Mucosa of gallbladder (tissue), 1 donor: ENCODE measurements at regions not wholly inside any gene's neighbourhood (a gene's known extent, or its start where the extent isn't known, plus 50 kb on each side); places are given as distances from the start of the nearest gene placed in this dataset.

ENCODE experiments used
- DNase-seq: peaks from one replicate; pipeline ENCODE4 v3.0.0-alpha.2; 2020; ENCODE audit warnings: low spot score
- donor health status: DM: no; HTN: no; CAD: no.

DNA sequence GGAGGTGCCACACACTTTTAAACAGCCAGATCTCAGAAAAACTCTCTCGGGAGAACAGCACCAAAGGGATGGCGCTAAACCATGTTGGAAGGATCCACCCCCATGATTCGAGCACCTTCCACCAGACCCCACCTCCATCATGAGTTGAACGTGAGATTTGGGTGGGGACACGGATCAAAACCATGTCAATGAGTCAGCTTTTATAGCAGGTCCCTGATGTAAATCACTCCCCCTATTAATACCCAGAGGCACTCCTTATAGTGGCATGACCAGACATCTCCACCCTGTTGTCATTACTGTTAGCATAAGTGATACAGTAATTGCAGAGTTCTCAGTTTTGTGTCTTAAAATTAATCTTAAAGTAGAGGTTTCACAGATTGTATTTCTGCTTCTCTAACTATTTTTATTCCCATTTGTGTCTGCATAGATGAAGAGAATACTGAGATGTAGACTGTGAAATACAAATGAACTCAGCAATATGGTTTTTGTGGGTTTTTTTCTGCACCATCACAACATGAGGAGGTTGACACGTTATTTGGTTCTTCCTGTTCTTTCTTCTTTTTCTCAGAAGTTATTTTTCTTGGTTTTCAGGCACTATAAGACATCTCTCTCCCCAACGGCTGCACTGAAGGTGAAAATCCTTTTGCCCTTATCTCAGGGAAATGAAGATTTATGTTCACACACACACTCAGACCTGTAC lies 218.2 kb downstream of the ARL4C start:
- DNase-seq: no peak

GRCh38 chr2:234275515-234275914 lies 221.4 kb downstream of the ARL4C start:
- DNase-seq: no peak

DNA sequence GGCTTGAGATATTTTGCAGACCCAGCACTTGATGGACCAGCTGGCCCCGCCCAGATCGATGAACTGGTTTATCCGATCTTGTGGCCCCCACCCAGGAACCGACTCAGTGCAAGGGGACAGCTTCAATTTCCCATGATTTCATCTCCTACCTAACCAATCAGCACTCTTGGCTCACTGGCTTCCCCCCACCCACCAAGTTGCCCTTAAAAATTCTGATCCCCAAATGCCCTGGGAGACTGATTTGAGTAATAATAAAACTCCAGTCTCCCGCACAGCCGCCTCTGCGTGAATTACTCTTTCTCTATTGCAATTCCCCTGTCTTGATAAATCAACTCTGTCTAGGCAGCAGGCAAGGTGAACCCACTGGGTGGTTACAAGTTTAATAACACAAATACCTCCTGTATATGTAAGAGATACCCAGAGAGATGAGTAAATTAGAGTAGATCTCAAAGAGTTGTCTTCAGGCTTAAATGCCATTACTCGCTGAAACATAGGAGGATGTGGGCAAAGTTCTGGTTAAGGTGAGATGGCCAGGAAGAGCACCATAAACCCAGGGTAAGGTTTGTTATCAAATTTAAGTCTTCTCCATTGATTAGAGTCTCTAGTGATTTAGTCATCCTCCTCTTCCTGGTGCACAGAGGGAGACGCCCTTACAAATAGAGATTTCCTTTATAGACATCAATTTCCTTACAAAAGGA lies 222.8 kb downstream of the ARL4C start:
- DNase-seq: no peak

- DNase-seq: no peak
These were observed 221.8 kb downstream of the SPP2 start for GRCh38 chr2:234272069-234272850.

- no peak for DNase-seq
These were observed 220.8 kb downstream of the SPP2 start for GRCh38 chr2:234271338-234271737.

DNA sequence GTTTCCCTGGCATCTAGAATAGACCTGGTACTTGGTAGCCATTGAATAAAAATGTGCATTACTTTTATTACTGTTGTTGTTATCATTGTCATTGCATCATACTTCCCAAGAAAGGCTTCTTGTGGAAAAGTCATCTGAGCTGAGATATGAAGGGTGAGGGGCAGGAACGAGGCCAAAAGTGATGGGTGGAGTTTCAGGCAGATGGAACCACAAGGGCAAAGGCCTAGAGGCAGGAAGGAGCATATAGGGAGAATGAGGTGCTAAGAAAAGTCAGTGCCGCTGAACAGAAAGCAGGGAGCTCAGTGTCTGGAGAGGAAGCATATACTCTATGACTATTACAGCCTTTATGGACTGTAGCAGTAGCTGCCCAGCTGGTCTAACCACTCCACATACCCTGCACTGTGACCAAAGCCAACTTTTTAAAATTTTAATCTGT lies 219.3 kb downstream of the SPP2 start:
- DNase-seq: no peak

DNA sequence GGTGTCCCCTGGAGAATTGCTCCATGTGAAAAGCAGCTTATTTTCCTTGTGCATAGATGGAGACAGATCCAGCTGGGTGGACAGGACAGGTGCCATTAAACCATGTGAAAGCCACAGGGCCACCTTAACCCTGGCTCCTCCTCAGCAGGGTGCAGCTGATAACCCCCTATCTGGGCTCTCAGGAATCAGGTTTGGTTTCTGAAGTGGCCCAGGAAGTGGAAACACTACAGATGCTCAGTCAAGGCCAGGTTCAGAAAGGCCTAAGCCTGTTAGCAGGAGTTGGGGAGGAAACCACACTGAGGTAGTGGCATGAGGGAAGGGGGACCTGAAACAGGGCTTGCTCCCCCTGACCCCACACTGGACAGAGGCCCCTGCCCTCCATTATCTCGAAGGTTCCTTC lies 217.0 kb downstream of the SPP2 start:
- no peak for DNase-seq

- DNase-seq: no peak
These were observed 216.4 kb downstream of the SPP2 start for GRCh38 chr2:234266952-234267351.

DNA sequence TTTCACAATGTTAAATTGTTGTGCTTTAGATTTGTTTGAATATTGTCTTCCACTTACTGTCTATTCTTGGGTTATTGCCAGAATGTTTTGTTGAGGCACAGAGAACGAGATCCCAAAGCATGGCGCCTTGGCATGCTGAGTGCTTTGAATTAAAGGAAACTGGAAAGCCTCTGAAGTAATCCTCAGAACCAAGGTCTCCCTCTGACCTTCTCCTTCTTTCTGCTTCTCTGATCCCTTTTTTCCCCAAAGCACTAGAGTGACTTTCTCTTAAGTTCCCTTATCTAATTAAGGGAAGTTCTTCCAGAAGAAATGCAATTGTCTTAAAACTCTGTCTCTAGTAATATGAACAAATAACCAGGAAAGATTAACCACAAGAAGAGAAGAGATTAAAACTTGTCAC lies 214.7 kb downstream of the SPP2 start:
- no peak for DNase-seq

- no peak for DNase-seq
These were observed 211.2 kb downstream of the SPP2 start for GRCh38 chr2:234261736-234262135.

DNA sequence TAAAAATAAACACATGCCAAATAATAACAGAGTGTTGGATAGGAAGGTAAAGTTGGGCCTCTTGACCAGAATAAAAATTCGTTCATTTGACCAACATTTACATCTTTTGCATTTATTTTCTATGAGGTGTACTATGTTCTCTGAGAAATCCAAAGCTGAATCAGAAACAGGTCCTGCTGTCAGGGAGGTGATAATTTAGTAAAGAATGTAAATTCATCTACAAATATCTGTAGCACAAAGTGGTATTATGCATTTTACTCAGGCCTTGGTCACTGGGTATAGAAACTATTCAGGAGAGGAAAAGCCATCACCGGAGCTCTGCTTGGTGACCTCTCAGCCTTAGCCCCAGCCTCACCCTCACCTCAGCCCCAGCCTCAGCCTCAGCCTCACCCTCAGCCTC lies 208.9 kb downstream of the SPP2 start:
- no peak for DNase-seq

GRCh38 chr2:234258562-234259141 lies 208.2 kb downstream of the SPP2 start:
- no peak for DNase-seq

GRCh38 chr2:234257859-234258561 lies 207.5 kb downstream of the SPP2 start:
- DNase-seq: peak; percentile 78

DNA sequence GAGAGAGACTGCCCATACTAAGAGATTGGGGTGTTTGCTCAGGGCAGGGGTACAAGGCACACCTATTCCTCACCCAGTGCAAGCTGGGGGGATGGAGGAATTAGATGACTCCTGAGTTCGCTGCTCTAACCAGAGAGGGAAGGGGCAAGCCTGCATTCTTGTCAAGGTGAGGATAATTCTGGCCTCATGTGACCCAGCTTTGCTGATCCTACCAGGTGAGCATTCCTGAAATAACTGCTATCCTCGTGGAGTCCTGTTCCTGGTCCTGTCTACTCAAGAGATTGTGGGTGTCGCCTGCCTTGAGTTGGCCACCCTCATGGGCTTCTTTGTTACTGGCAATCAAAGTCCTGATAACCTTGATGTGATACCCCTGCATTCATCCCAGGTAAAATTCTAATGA lies 206.0 kb downstream of the SPP2 start:
- DNase-seq: no peak

- no peak for DNase-seq
These were observed 204.4 kb downstream of the SPP2 start for GRCh38 chr2:234254783-234255521.

DNA sequence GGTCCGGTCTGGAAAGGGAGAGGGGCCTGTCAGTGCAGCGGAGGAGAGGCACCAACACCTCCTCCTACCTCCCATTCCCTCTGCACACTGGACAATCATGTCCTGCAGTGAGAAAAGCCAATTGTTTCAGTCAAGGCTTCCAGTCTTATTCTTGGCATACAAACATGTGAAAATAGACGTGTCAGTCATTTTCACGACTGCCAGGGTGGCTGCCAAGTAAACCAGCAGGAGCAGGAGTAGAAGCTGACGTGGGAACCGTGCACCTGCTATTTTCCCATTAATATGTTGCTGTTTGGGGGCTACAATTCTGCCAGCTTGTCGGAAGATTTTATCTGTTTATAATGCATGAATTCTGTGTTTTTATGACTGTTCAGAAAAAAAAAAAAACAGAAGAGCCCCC lies 202.3 kb downstream of the SPP2 start:
- DNase-seq: no peak

GRCh38 chr2:234251326-234252271 lies 201.1 kb downstream of the SPP2 start:
- DNase-seq: no peak

- DNase-seq: no peak
These were observed 200.4 kb downstream of the SPP2 start for GRCh38 chr2:234250926-234251325.

DNA sequence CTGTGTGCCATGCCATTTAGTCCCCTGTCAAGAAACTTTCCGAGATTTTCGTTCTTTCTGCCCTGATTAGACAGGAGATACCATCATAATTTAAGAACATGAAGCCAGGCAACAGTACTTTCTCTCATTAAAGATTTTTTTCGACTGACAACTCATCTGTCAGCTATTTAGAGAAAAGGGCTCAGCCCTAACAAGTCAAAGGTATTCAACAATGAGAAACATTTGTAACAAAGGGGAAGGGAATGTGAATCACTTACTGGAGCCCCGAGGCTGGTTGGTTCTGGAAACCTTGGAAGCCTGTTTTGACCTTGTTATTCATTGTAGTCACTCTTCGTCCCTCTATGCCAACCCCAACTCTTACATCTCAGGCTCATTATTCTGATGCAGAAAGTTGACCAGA lies 199.4 kb downstream of the SPP2 start:
- no peak for DNase-seq
